HepG2 (cell line): ENCODE measurements at regions not wholly inside any gene's neighbourhood (a gene's known extent, or its start where the extent isn't known, plus 50 kb on each side); places are given as distances from the start of the nearest gene placed in this dataset.

ENCODE experiments used
- ATAC-seq: fragments of 200-7000 bp; cut with Tn5 transposase; 3 replicates; pipeline ENCODE4 v1.9.1; 2020; ENCODE audit warnings: mild to moderate bottlenecking, moderate library complexity
- BruUV-seq: library from RNA; stranded (reverse); fragments of 400-500 nt; replicated peaks from 2 replicates; lab custom pipeline; 2021; lab: Mats Ljungman, UMichigan
- CTCF ChIA-PET: fragments of 300-600 bp; formaldehyde crosslinking; extraction: SDS; loops from one replicate; lab custom pipeline; 2021; ENCODE audit warnings: low total read pairs, inconsistent platforms, low intra/inter-chr PET ratio; lab: Yijun Ruan, JAX
- POLR2A ChIA-PET: fragments of 350-600 bp; sonication (Branson Sonifier 250); formaldehyde crosslinking; loops from one replicate; lab custom pipeline; 2020; ENCODE audit warnings: antibody characterized with exemption, inconsistent platforms; lab: Yijun Ruan, JAX
- DNase-seq: peaks from one replicate; pipeline ENCODE4 v3.0.0-alpha.2; 2015; ENCODE audit warnings: low spot score
- FAIRE-seq: peaks from 3 replicates; lab custom pipeline; 2011; peaks lifted over from hg19 to GRCh38; lab: Jason Lieb, UNC
- H2AFZ ChIP-seq: one replicate; pipeline ENCODE4 v1.6.1; 2011; ENCODE audit warnings: low read length, inconsistent platforms
- H3K27ac ChIP-seq: fragments of 300-600 bp; 3 replicates; pipeline ENCODE4 v1.8.0; 2011; ENCODE audit warnings: mixed run types, mild to moderate bottlenecking, mixed read lengths, low read length, inconsistent platforms; ENCODE audit not compliant: insufficient read depth; ENCODE audit errors: extremely low read length
- H3K27me3 ChIP-seq, 2 experiments: fragments of 200-600 bp in 1 of 2; 2 replicates in 1 of 2; 3 replicates in 1 of 2; pipeline versions ENCODE4 v1.6.0 to v1.8.0; 2011; ENCODE audit warnings: low read length in 2 of 2, mild to moderate bottlenecking in 2 of 2, moderate library complexity in 2 of 2, inconsistent platforms in 1 of 2; ENCODE audit not compliant: insufficient read depth in 2 of 2, control insufficient read depth in 1 of 2
- H3K36me3 ChIP-seq, 2 experiments: fragments of 200-600 bp in 1 of 2; replicated peaks in 1 of 2; 2 replicates in 1 of 2; 3 replicates in 1 of 2; pipeline versions ENCODE4 v1.5.1 to v1.8.0; 2011; ENCODE audit warnings: low read length in 2 of 2, inconsistent platforms in 1 of 2; ENCODE audit not compliant: insufficient read depth in 2 of 2, control insufficient read depth in 1 of 2
- H3K4me1 ChIP-seq: 2 replicates; pipeline ENCODE4 v1.5.1; 2012; ENCODE audit warnings: low read length, inconsistent platforms; ENCODE audit not compliant: insufficient read depth
- H3K4me2 ChIP-seq: 2 replicates; pipeline ENCODE4 v1.6.0; 2011; ENCODE audit warnings: low read depth, low read length, inconsistent platforms
- H3K4me3 ChIP-seq, 3 experiments: fragments of 200-600 bp in 1 of 3; sonication (generic), shearing (Covaris generic) in 1 of 3; replicated peaks in 1 of 3; 2 replicates each; pipeline ENCODE4 v1.5.1; 2011 to 2016; ENCODE audit warnings: low read length in 3 of 3, inconsistent platforms in 2 of 3, low read depth in 2 of 3, mild to moderate bottlenecking in 2 of 3, control low read depth in 1 of 3, mixed read lengths in 1 of 3; ENCODE audit not compliant: insufficient read depth in 1 of 3
- H3K79me2 ChIP-seq: one replicate; pipeline ENCODE4 v1.6.1; 2011; ENCODE audit warnings: low read length, inconsistent platforms; ENCODE audit not compliant: insufficient read depth
- H3K9ac ChIP-seq: 2 replicates; pipeline ENCODE4 v1.6.0; 2011; ENCODE audit warnings: mild to moderate bottlenecking, low read depth, low read length, inconsistent platforms; ENCODE audit not compliant: insufficient read depth
- H3K9me3 ChIP-seq: 2 replicates; pipeline ENCODE4 v1.5.1; 2012; ENCODE audit warnings: mild to moderate bottlenecking, low read length
- H4K20me1 ChIP-seq: 2 replicates; pipeline ENCODE4 v1.6.0; 2011; ENCODE audit warnings: inconsistent platforms, mild to moderate bottlenecking, low read length, moderate library complexity; ENCODE audit not compliant: insufficient read depth
- BCL3 ChIP-seq: sonication (generic); formaldehyde crosslinking; IDR thresholded peaks from 2 replicates; pipeline ENCODE4 v1.5.1; 2020; ENCODE audit warnings: mild to moderate bottlenecking, missing genetic modification reagents, moderate library complexity
- CREB1 ChIP-seq, 2 experiments: fragments of 450-650 bp in 1 of 2; IDR thresholded peaks; 2 replicates each; pipeline ENCODE4 v1.6.1; 2016 to 2017; ENCODE audit warnings: control low read depth in 1 of 2, mild to moderate bottlenecking in 1 of 2, missing compliant biosample characterization in 1 of 2, missing genetic modification characterization in 1 of 2
- ESRRA ChIP-seq: sonication (generic); formaldehyde crosslinking; IDR thresholded peaks from 2 replicates; pipeline ENCODE4 v1.5.1; 2020; ENCODE audit warnings: mild to moderate bottlenecking, low read depth, missing genetic modification reagents
- IRX3 ChIP-seq: sonication (generic); formaldehyde crosslinking; IDR thresholded peaks from 2 replicates; pipeline ENCODE4 v1.8.1; 2023; ENCODE audit warnings: mild to moderate bottlenecking, low read depth, missing genetic modification reagents, borderline replicate concordance
- LBX2 ChIP-seq: sonication (generic); formaldehyde crosslinking; IDR thresholded peaks from 2 replicates; pipeline ENCODE4 v1.5.0; 2020; ENCODE audit warnings: missing genetic modification reagents, mild to moderate bottlenecking, borderline replicate concordance
- NCOR1 ChIP-seq: fragments of 200-600 bp; sonication (generic); IDR thresholded peaks from 2 replicates; pipeline ENCODE4 v1.7.0; 2017; ENCODE audit warnings: antibody characterized with exemption, low read length, borderline replicate concordance
- PRMT3 ChIP-seq: sonication (generic); formaldehyde crosslinking; IDR thresholded peaks from 2 replicates; pipeline ENCODE4 v1.8.1; 2022; ENCODE audit warnings: low read depth, mild to moderate bottlenecking, moderate library complexity, missing genetic modification reagents, borderline replicate concordance
- RFXAP ChIP-seq: sonication (generic); formaldehyde crosslinking; IDR thresholded peaks from 2 replicates; pipeline ENCODE4 v1.4.0; 2020; ENCODE audit warnings: missing genetic modification reagents, borderline replicate concordance
- SMARCC2 ChIP-seq: fragments of 450-650 bp; IDR thresholded peaks from 2 replicates; pipeline ENCODE4 v1.6.1; 2017; ENCODE audit warnings: antibody characterized with exemption, mild to moderate bottlenecking
- SNAI1 ChIP-seq: sonication (generic); formaldehyde crosslinking; IDR thresholded peaks from 2 replicates; pipeline ENCODE4 v1.5.0; 2020; ENCODE audit warnings: mild to moderate bottlenecking, missing genetic modification reagents, borderline replicate concordance
- SOX13 ChIP-seq, 3 experiments: fragments of 450-650 bp in 1 of 3; sonication (generic) in 1 of 3; formaldehyde crosslinking in 1 of 3; IDR thresholded peaks in 2 of 3; conservative IDR thresholded peaks in 1 of 3; 2 replicates each; pipeline versions ENCODE4 v1.5.0 to v1.6.1; 2016 to 2020; ENCODE audit warnings: antibody characterized with exemption in 1 of 3, mild to moderate bottlenecking in 1 of 3, missing compliant biosample characterization in 1 of 3, missing genetic modification reagents in 1 of 3, moderate library complexity in 1 of 3
- SP140L ChIP-seq: sonication (generic); formaldehyde crosslinking; IDR thresholded peaks from 2 replicates; pipeline ENCODE4 v1.4.0; 2020; ENCODE audit warnings: missing genetic modification reagents, borderline replicate concordance
- SP4 ChIP-seq: sonication (generic); formaldehyde crosslinking; IDR thresholded peaks from 2 replicates; pipeline ENCODE4 v1.8.1; 2023; ENCODE audit warnings: mild to moderate bottlenecking, missing genetic modification reagents
- SRSF9 ChIP-seq: fragments of 200-400 bp; formaldehyde crosslinking; IDR thresholded peaks from 2 replicates; pipeline ENCODE4 v1.6.1; 2018; ENCODE audit warnings: borderline replicate concordance, mild to moderate bottlenecking, low read depth, low read length; ENCODE audit not compliant: insufficient read depth, poor library complexity, severe bottlenecking
- TOPORS ChIP-seq: sonication (generic); formaldehyde crosslinking; IDR thresholded peaks from 2 replicates; pipeline ENCODE4 v1.8.0; 2023; ENCODE audit warnings: mild to moderate bottlenecking, missing genetic modification reagents
- ZBTB38 ChIP-seq: sonication (generic); formaldehyde crosslinking; IDR thresholded peaks from 2 replicates; pipeline ENCODE4 v1.5.1; 2020; ENCODE audit warnings: mild to moderate bottlenecking, missing genetic modification reagents
- ZBTB46 ChIP-seq: sonication (generic); formaldehyde crosslinking; IDR thresholded peaks from 2 replicates; pipeline ENCODE4 v1.4.0; 2020; ENCODE audit warnings: mild to moderate bottlenecking, missing genetic modification reagents, borderline replicate concordance
- ZKSCAN1 ChIP-seq: fragments of 150-350 bp; IDR thresholded peaks from 2 replicates; pipeline ENCODE4 v1.6.1; 2014; ENCODE audit warnings: low read length
- ZNF224 ChIP-seq: sonication (generic); formaldehyde crosslinking; IDR thresholded peaks from 2 replicates; pipeline ENCODE4 v1.5.0; 2020; ENCODE audit warnings: mild to moderate bottlenecking, missing genetic modification reagents
- ZNF234 ChIP-seq: sonication (generic); formaldehyde crosslinking; conservative IDR thresholded peaks from 2 replicates; pipeline ENCODE4 v1.5.1; 2020; ENCODE audit warnings: mild to moderate bottlenecking, missing genetic modification reagents
- WGBS: methylation state at CpG from one replicate; pipeline ENCODE4 v1.1.6; 2017; ENCODE audit warnings: low lambda C conversion rate; 5-methylcytosine and 5-hydroxymethylcytosine counted together
- in situ Hi-C: cut with HindIII; loops from 2 replicates; pipeline ENCODE4 v1.10.0; 2017; ENCODE audit warnings: low pct_unique_long_range_greater_than_20kb; ENCODE audit not compliant: extremely low pct_ligation_motif_present
- intact Hi-C: fragments of 100-400 bp; cut with micrococcal nuclease; formaldehyde crosslinking; loops from one replicate; pipeline ENCODE4 v1.10.0; 2022; ENCODE audit not compliant: unreplicated experiment

GRCh38 chr16:79847101-79847500 is 246.6 kb upstream of the MAF start:
- Histone ChIP-seq H3K9ac (no peak overlapping the region), H4K20me1 (no peaks in the 10 kb centered on the region), H3K79me2 (no peaks in the 10 kb centered on the region)
- in situ Hi-C loops (no loop called here), intact Hi-C loops (no loop called here)
- CTCF ChIA-PET, result no interaction called here
- BruUV-seq, result no TSS peak
- TF ChIP-seq NCOR1, result no peak
- TF ChIP-seq SP4, result no peak
- no peak for TF ChIP-seq SOX13 (IDR thresholded peaks at IDR 0.05)
- no peak for TF ChIP-seq SOX13 (CRISPR knock-in tag; conservative IDR thresholded peaks at IDR 0.05 in 1 of 2, IDR thresholded peaks at IDR 0.05 in 1 of 2)
- no peak for TF ChIP-seq ZNF234 (CRISPR knock-in tag)
- TF ChIP-seq LBX2 (CRISPR knock-in tag), result no peak
- no peak for TF ChIP-seq SNAI1 (CRISPR knock-in tag)
- TF ChIP-seq PRMT3 (CRISPR knock-in tag), result no peak
- no peak for TF ChIP-seq IRX3
- no peak for TF ChIP-seq ESRRA
- no peak for TF ChIP-seq TOPORS (CRISPR knock-in tag)
- no peak for TF ChIP-seq SRSF9
- TF ChIP-seq ZKSCAN1, result no peak
- no peak for TF ChIP-seq ZNF224
- TF ChIP-seq BCL3 (CRISPR knock-in tag), result no peak
- no peak for TF ChIP-seq SP140L (CRISPR knock-in tag)
- TF ChIP-seq ZBTB46 (CRISPR knock-in tag), result no peak
- TF ChIP-seq ZBTB38 (CRISPR knock-in tag), result no peak
- TF ChIP-seq RFXAP, result no peak
- no peak for TF ChIP-seq CREB1 (IDR thresholded peaks at IDR 0.05)
- no peak for TF ChIP-seq CREB1 (CRISPR knock-in tag; IDR thresholded peaks at IDR 0.05)
- TF ChIP-seq SMARCC2, result no peak
- TF ChIP-seq, all 625 proteins: peak for 0
- no peak for DNase-seq
- no peaks in the 10 kb centered on the region for H3K36me3 ChIP-seq
- POLR2A ChIA-PET, result no interaction called here
- no peak for FAIRE-seq
- no peaks in the 10 kb centered on the region for H3K27me3 ChIP-seq
- no peak overlapping the region for H3K4me3 ChIP-seq
- no peak overlapping the region for H3K4me2 ChIP-seq
- H3K9me3 ChIP-seq, result no peaks in the 10 kb centered on the region
- no peak overlapping the region for H3K27ac ChIP-seq
- ATAC-seq, result no peak; the same call in 2 of the 3 replicates
- H2AFZ ChIP-seq, result no peak overlapping the region
- no peaks in the 10 kb centered on the region for H3K4me1 ChIP-seq
- 33% methylated on average over 6 of the region's 7 CpGs for WGBS
